ENCODE measurements at regions not wholly inside any gene's neighbourhood (a gene's known extent, or its start where the extent isn't known, plus 50 kb on each side); places are given as distances from the start of the nearest gene placed in this dataset.
"Not testable (repeated sequence)": the region's sequence is repeated elsewhere in the genome, so short reads cannot be mapped to it uniquely, and the experiment has no call there.

DNA sequence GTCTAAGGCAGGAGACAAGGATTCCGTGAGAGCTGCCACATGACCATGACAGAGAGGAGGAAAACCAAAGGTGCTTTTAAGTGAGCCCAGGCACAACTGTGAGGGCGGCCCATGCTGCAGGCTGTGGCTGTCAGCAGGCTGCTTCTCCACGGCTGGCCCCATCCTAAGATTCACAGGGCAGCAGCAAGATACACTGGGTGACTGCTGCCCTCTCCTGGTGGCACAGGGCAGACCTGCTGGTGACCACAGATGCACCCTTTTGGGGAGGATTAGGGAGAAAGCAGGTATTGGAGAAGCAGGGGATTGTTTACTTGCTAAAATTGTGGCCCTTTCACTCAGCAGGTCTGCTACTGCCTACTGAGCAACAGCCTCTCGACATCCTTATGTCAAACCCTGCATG lies 125.4 kb upstream of the ALDH3B2 start:
- TF ChIP-seq, protein P1, sequence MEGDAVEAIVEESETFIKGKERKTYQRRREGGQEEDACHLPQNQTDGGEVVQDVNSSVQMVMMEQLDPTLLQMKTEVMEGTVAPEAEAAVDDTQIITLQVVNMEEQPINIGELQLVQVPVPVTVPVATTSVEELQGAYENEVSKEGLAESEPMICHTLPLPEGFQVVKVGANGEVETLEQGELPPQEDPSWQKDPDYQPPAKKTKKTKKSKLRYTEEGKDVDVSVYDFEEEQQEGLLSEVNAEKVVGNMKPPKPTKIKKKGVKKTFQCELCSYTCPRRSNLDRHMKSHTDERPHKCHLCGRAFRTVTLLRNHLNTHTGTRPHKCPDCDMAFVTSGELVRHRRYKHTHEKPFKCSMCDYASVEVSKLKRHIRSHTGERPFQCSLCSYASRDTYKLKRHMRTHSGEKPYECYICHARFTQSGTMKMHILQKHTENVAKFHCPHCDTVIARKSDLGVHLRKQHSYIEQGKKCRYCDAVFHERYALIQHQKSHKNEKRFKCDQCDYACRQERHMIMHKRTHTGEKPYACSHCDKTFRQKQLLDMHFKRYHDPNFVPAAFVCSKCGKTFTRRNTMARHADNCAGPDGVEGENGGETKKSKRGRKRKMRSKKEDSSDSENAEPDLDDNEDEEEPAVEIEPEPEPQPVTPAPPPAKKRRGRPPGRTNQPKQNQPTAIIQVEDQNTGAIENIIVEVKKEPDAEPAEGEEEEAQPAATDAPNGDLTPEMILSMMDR (IDR thresholded peaks at IDR 0.05; ENCODE audit: insufficient read depth, low read length): peak; percentile 30
- DNase-seq (ENCODE audit: low read depth); H3K4me3 ChIP-seq (ENCODE audit: low read depth, low read length): not testable (repeated sequence)

DNA sequence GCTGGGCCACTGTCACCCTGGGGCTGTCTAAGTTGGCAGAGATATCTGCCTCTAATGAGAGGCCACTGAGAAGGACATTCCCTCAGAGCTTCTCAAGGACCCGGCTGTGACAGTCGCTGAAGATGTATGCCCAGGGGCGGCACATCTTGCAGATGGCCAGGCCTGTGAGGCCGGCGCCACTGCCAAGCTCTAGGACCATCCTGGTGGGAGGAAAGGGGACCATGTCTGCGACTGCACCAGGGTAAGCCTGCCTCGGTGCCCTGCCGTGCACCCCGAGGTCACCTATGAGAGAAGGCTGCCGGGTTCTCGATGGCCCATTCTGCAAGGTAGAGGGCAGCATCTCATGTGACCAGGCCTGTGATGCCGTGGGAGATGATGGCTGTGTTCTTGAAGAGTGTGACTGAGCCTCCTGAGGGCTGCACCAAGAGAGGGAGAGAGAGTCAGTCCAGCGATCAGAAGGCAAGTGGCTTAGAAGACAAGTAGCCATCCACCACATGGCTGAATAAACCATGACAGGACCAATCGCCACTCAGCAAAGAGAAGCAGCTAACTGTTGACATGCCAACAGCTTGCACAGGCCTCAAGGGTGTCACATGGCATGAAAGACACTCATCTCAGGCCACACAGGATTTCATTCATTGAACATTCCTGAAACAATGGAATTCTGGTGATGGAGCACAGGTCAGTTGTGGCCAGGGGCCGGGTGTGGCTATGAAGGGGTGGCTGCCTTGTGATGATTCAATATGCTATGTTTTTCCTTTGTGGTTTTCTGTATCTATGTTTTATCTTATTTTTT lies 123.5 kb upstream of the ALDH3B2 start:
- DNase-seq (ENCODE audit: low read depth): peak; percentile 33
- H3K4me3 ChIP-seq (ENCODE audit: low read depth, low read length): not testable (repeated sequence)

DNA sequence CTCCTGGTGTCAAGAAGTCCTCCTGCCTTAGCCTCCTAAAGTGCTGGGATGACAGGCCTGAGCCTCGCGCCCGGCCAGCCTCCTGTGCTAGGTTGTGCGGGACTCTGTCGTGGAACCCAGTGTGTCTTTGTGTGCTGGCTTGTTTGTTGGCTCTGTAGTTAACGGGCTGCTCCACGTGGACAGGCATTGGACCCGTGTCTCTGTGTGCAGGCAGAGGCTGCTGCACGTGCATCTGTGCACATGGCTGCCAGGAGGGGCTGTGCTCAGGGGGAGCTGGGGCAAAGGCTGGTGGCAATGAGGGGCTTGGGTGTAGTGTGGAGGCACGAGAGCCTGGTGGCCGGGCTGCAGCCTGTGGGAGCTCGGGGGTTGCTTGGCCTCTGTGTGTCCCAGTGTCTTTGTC lies 121.3 kb upstream of the ALDH3B2 start:
- no peak for DNase-seq (ENCODE audit: low read depth)
- no peak overlapping the region for H3K4me3 ChIP-seq (ENCODE audit: low read depth, low read length)
- TF ChIP-seq, protein P1 (IDR thresholded peaks at IDR 0.05; ENCODE audit: insufficient read depth, low read length): no peak

DNA sequence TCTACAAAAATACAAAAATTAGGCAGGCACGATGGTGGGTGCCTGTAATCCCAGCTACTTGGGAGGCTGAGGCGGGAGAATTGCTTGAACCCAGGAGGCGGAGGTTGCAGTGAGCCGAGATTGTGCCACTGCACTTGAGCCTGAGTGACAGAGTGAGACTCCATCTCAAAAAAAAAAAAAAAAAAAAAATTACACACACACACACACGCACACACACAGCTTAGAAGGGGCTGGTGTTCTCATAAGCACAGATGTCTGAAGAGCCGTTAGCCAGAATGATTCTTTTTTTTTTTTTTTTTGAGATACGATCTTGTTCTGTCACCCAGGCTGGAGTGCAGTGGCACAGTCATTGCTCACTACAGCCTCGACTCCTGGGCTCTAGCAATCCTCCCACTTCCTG lies 119.3 kb upstream of the ALDH3B2 start:
- DNase-seq (ENCODE audit: low read depth); H3K4me3 ChIP-seq (ENCODE audit: low read depth, low read length): not testable (repeated sequence)

DNA sequence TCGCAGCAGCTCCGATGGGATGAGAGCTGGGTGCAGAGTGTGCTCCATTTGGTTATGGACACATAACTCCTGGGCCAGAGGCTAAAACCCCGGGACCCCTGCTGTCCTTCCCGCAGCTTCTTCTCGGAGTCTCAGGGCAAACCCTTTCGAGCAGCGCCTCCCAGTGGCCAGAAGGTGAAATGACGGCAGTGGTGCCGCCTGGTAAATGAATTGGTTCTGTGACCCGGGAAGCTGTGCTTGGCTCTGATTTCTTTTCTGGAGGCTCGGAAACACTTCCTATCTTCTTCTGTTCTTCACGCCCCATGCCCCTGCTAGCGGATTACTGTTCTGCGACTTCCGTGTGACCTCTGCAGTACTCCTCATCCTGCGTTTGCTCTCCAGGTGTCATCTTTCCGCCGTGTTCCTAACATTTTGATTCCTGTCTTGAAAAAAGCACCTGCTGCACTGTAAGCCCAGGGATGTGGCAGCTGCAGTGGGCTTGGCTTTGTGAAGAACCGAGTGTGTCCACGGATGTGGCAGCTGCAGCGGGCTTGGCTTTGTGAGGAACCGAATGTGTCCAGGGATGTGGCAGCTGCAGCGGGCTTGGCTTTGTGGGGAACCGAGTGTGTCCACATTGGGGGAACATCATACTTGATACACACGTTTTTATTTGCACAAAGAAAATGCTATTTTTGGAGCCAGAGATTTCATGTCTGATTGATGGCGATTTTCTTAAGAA lies 118.0 kb upstream of the ALDH3B2 start:
- TF ChIP-seq, protein P1 (IDR thresholded peaks at IDR 0.05; ENCODE audit: insufficient read depth, low read length): peak; percentile 39
- DNase-seq (ENCODE audit: low read depth): peak; percentile 14
- H3K4me3 ChIP-seq (ENCODE audit: low read depth, low read length): not testable (repeated sequence)

DNA sequence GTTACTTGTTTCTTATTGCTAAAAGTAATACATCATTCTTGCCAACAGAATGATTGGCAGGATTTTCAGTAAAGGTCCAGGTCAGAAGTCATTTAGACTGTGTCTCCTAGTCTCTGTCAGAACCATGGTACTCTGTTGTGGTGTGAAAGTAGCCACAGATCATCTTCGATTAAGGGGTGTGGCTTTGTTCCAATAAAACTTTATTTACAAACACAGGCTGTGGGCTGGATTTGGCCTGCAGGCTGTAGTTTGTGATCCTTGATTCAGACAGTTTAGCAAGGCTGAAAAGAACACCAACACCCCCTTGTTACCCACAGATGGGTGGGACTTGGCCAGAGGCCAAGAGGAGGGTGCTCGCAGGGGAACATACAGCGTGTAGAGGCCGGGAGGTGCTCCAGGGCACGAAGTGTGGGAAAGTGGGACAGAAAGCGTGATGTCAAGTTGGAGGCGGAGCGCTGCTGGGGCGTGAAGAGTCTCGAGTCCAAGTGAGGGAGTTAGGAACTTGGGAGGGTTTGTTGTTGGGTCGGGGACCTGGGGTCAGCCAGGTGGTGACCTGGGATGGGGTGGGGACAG lies 117.3 kb upstream of the ALDH3B2 start:
- not testable (repeated sequence) for DNase-seq (ENCODE audit: low read depth); H3K4me3 ChIP-seq (ENCODE audit: low read depth, low read length)

DNA sequence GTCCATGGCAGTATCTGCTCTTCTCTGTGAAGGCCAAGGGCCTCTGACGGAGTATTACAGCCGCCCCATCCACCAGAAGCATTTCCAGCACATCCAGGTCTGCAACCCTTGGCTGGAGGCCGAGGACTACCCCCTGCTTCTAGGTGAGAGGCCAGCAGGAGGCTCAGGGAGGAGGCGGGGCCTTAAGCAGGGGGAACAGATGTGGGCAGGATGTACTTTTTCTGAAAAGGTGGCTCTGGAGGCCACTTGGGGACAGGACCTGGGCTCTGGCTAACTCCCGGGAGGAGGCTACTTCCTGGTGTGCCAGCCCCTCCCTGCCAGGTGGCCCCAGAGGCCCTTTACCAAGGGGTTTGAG lies 113.9 kb upstream of the ALDH3B2 start:
- H3K4me3 ChIP-seq (ENCODE audit: low read depth, low read length); DNase-seq (ENCODE audit: low read depth): not testable (repeated sequence)

DNA sequence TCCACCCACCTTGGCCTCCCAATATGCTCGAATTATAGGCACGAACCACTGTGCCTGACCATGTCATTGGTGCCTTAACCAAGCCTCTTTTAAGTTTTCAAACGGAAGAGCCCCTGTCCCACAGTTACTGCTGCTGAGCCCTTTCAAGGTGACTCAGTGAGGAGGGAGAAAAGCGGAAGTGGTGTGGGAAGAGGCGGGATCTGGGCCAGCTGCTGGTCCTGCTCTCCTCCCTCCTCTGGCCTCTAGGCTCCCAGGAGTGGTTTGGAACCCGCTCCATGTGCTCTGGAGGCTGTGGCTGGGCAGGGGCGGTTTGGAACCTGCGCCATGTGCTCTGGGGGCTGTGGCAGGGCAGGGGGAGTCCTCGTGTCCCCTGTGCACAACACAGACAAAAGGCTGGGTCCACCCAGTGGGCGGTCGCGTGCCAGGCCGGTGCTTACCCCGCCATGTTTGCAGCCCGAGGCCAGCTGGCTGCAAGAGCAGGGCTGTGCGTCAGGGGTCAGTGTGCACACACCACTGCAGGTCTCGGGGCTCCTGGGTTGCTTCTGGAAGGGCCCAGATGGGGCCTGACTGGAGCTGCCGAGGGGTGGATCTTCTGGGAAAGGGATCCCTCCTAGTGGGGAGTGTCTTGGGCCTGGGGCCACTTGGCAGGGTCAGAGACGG lies 113.4 kb upstream of the ALDH3B2 start:
- H3K4me3 ChIP-seq (ENCODE audit: low read depth, low read length); DNase-seq (ENCODE audit: low read depth): not testable (repeated sequence)

DNA sequence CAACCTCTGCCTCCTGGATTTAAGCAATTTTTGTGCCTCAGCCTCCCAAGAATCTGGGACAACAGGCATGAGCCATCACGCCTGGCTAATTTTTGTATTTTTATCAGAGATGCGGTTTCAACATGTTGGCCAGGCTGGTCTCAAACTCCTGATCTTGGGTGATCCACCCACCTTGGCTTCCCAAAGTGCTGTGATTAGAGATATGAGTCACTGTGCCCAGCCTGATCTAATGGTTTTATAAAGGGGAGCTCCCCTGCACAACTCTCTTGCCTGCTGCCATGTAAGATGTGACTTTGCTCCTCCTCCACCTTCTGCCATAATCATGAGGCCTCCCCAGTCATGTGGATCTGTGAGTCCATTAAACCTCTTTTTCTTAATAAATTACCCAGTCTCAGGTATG lies 107.5 kb upstream of the ALDH3B2 start:
- H3K4me3 ChIP-seq (ENCODE audit: low read depth, low read length); DNase-seq (ENCODE audit: low read depth): not testable (repeated sequence)

DNA sequence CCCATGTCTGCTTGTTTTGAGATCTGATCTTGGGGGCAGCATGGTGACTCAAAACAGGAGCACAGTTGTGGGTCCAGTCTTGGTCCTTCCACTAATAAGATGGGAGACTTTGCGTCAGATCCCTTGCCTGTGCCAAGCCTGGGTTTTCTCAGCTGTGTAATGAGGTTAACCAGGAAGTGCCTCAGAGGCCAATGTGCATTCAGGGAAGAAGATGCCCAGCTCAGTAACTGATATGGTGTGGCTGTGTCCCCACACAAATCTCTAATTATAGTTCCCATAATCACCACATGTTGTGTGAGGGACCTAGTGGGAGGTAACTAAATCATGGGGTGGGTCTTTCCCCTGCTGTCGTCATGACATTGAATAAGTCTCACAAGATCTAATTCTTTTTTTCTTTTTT lies 107.1 kb upstream of the ALDH3B2 start:
- DNase-seq (ENCODE audit: low read depth); H3K4me3 ChIP-seq (ENCODE audit: low read depth, low read length): not testable (repeated sequence)

Measured in fibroblast of the aortic adventitia (primary cell).